Stimulated activated CD4-positive, alpha-beta T cell treated with anti-CD3 and anti-CD28 coated beads, Interleukin-1b, Interleukin-23, amount 100 ng/mL, for 1 hour (primary cell): ENCODE measurements at regions not wholly inside any gene's neighbourhood (a gene's known extent, or its start where the extent isn't known, plus 50 kb on each side); places are given as distances from the start of the nearest gene placed in this dataset.
A peak's percentile ranks its signal among the peaks of the same experiment; 100 is the strongest.
"Not testable (repeated sequence)": the region's sequence is repeated elsewhere in the genome, so short reads cannot be mapped to it uniquely, and the experiment has no call there.

Source experiments
- DNase-seq, 2 donors: peaks; one replicate each; pipeline ENCODE4 v3.0.0-alpha.2; 2020; ENCODE audit warnings: low read depth in 2 of 2

GRCh38 chr16:26593700-26594099, 473.0 kb upstream of the C16orf82 start:
- DNase-seq, result no peak

DNA sequence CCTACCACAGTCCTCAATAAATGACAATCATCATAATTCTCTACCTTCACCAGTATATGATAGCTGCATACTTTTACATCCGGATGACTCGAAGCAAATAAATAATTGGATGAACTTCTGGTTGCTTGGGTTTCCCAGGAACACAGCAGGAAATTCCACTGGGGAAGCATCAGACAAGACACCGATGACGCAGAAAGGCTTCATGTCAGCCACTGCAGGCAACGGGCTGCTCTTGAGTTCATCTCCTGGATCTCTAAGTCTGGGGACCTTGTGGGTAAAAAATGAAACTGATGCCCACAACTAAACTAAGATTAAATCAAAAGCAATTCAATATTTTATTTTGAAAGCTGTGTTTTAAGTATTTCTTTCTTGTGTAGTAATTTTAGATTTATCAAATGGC, 472.1 kb upstream of the C16orf82 start:
- no peak for DNase-seq

DNA sequence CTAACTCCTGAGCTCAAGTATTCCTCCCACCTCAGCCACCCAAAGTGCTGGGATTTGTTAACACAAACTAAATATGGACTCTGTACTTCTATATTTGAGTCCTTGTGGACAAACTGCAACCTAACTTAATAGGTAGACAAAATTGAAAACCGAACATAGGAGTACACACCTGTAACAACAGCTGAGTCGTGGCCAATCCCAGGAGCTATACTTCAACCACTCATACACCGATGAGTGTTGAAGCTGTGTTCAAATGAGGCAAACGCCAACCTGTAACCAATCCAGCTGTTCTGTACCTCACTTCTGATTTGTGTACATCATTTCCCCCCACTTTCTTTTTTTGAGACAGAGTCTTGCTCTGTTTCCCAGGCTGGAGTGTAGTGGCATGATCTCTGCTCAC, 471.5 kb upstream of the C16orf82 start:
- DNase-seq, result no peak

DNA sequence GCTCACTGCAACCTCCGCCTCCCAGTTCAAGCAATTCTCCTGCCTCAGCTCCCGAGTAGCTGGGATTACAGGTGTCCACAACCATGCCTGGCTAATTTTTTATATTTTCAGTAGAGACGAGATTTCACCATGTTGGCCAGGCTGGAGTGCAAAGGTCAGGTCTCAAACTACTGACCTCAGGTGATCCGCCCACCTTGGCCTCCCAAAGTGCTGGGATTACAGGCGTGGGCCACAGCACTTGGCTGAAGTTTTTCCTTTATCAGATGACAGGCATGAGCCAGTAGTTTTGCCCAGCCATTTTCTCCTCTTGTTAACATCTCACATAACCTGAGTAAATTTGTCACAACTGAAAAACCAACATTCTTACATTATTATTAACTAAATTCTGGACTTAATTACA, 470.7 kb upstream of the C16orf82 start:
- not testable (repeated sequence) for DNase-seq

DNA sequence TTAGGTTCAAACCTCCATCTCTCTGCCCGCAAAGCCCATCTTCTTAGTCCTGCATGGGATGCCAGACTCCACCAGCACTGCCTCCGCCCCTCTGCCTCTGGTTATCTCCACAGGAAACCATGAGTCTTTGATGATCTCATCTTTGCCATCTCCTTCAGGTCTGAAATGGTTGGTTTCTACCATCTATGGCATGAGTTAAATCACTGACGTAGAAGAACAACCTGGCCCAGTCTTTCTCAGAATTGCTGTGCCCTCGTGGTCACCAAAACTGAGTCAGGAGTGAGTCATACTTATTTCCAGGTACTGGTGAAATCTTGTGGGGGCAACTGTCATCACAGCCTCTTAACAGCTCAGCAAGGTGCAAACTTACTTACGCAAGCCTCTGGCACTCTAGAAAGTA, 468.7 kb upstream of the C16orf82 start:
- DNase-seq, result peak; percentile 1 to 10

GRCh38 chr16:26598998-26599784, 467.5 kb upstream of the C16orf82 start:
- DNase-seq, result no peak

DNA sequence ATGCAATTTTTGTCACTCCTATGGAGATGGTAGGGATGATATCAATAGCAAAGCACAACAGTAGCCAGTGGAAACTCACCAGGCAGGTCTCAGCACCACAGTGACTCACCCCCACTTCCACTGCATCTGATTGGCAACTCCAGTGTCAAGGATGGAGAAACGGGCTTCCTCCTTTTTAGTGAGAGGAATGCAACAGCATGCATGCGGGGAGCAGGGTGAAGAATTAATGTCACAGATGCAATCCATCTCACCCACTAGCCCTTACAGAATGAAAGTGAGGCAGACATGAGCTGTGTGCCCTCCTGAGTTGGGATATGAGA, 467.0 kb upstream of the C16orf82 start:
- no peak for DNase-seq

DNA sequence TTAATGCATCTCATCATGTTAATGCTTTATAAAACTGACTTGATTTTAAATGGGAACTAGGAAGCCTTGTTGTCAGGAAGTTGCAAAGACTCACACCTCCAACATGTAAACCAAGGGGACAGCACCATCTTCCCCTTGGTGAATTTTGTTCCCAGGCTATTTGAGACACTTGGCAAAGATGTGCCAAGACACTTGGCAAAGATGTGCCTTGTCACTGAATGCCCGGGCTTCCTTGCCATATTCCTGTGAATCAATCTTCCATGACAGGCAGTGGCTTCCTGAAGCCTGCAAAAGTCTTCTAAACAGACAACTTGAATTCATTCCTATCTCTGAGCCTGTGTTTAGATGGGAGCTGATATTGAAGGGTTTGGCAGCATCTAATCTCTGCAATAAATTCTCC, 465.4 kb upstream of the C16orf82 start:
- DNase-seq, result no peak

DNA sequence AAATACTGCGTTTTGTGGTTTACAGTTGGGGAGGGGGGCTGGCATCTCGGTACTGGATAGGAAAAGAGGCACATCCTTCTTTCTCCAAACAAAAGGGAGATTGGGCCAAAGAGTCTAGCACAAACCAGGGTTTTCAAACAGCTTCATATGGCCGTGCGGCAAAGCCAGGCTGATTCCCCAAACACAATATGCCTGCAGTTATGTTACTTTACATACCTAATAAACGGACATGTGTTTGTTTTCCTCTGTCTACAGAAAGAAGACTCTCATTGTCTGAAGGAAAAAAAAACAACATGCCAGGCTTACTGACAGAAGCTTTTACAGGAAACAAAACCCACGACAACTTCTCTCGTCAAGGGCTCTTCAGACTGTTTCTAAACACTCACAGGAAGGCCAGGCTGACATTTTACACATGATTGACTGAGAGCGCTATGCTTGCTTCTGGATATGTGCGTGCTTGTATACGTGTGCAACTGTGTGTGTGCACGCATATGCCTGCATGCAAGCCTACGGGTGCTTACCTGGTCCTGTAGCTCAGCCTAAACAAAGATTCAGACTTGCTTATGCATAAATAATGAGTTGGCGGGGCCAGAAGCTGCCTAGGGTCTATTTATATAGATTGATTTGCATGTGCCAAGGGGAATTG, 461.0 kb upstream of the C16orf82 start:
- DNase-seq, result no peak

GRCh38 chr16:26606381-26607150, 460.2 kb upstream of the C16orf82 start:
- no peak for DNase-seq

DNA sequence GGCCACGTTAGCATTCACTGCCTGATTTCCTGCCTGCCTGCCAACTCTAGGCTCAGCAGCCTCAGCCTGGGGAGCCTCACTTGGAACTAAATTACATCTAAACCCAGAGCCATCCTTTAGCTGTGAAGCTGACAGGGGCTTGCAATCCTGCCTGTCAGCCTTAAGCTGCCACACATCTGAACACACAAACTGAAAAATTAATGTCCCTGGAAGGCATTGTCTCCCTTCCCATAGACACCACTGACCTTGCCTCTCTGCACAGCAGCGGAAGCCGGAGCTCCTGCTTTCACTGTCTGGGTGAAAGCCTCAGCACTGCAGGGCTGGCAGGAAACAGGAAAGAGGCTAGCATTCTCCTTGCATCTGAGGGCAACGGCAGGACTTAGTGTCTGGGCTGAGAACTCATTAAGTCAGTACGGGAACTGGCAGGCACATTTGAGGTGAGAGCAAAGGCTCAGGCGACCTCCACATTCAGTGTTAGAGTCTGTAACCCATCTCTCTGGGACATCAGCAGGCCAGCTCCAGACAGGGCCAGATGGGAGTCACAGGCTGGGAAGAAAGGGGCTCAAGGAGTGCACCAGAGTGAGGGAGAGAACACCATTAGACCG, 452.4 kb upstream of the C16orf82 start:
- DNase-seq, result no peak

GRCh38 chr16:26623442-26623841, 443.3 kb upstream of the C16orf82 start:
- no peak for DNase-seq

- no peak for DNase-seq
These were observed 438.8 kb upstream of the C16orf82 start for GRCh38 chr16:26627958-26628357.

DNA sequence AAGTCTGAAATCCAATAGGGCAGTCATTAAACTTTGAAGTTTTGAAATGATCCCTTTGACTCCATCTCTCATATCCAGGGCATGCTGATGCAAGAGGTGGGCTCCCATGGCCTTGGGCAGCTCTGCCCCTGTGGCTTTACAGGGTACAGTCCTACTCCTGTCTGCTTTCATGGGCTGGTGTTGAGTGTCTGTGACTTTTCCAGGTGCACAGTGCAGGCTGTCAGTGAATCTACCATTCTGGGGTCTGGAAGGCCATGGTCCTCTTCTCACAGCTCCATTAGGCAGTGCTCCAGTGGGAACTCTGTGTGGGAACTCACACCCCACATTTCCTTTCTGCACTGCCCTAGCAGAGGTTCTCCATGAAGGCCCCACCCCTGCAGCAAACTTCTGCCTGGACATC, 435.4 kb upstream of the C16orf82 start:
- not testable (repeated sequence) for DNase-seq

DNA sequence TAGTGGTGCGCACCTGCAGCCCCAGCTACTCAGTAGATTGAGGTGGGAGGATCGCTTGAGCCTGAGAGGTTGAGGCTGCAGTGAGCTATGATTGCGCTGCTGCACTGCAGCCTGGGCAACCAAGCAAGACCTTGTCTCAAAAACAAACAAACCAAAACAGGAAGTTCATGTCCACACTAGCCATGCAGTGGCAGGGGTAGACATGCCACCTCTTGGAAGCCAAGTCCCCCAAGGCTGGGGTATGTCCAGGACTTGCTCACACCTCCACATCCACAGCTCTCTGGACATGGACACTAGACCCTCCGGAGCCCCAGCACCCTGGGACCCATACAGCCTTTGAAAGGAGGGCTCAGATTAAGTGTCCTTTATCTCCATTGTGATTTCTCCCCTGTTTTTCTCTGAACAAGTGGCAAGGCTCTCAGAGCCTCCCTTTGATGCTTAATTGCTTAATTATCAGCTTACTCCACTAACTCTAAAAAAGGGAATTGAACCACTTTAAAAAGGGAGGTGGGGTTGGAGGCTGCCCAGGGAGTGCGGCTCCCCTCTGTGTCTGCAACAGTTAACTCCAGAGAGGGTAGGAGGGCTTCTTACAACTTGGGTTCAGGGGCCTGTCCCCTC, 424.6 kb upstream of the C16orf82 start:
- DNase-seq, result no peak

DNA sequence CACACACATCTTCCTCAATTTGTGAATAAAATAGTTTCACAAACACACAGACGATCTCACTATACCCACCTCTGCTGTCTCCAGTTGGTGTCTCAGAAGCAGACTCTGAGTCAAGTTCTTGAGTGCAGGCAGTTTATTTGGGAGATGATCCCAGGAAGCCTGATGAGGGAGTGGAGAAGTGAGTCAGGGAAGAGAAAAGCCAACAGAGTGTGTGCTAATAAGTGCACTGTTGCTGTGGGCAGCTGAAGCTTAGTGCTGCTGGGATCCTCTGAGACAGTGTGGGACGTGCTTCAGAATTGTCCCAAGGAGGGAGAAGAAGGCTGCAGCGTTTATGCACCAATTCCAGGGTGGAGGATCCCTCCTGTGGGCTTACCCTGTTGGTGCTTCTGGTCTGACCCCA, 423.2 kb upstream of the C16orf82 start:
- DNase-seq, result no peak

DNA sequence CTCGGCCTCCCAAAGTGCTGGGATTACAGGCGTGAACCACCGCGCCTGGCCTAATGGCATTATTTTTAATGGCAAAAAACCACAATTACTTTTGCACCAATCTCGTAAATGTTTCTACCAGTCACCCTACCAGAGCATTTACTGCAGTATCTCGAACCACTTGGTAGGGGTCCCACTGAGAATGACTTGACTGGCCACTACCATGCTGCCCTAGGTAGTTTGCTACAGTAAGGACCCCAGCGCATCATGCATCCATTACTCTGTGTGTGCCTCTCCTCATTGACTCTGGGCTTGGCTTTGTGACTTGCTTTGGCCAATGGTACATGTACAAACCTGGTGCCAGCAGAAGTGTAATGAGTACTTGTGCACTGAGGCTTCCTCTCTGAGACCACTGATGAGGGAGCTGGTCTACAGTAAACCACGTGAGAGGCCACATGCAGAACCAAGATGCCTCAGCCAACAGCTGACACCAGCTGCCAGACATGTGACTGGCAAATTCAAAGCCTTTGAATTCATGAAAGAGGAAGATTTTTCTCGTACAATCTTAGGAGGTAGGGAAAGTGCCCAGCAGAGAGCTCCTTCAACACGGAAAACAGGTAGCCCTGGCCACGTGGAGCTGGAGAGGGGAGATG, 421.7 kb upstream of the C16orf82 start:
- DNase-seq, result no peak

DNA sequence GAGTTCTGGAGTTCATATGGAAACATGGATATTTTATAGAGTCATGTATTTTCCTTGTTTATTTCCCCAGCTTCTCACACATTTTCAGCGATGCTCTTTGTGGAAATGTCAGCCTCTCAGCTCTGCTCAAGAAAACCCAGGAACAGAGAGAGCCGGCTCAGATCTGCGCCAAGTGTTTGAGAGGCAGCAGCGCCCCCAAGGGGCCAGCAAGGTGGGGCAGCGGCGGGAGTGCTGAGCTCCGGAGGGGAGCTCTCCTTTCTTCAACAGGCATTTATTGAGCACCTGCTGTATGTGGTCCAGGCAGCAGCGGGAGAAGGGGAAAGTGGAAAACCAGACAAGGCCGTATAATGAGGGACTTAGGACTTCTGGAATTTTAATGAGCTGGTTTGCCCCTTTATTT, 421.1 kb upstream of the C16orf82 start:
- peak in 1 of 2 donors; percentile 24 for DNase-seq

- no peak for DNase-seq
These were observed 418.9 kb upstream of the C16orf82 start for GRCh38 chr16:26647870-26648269.

- no peak for DNase-seq
These were observed 417.9 kb upstream of the C16orf82 start for GRCh38 chr16:26648851-26649250.

DNA sequence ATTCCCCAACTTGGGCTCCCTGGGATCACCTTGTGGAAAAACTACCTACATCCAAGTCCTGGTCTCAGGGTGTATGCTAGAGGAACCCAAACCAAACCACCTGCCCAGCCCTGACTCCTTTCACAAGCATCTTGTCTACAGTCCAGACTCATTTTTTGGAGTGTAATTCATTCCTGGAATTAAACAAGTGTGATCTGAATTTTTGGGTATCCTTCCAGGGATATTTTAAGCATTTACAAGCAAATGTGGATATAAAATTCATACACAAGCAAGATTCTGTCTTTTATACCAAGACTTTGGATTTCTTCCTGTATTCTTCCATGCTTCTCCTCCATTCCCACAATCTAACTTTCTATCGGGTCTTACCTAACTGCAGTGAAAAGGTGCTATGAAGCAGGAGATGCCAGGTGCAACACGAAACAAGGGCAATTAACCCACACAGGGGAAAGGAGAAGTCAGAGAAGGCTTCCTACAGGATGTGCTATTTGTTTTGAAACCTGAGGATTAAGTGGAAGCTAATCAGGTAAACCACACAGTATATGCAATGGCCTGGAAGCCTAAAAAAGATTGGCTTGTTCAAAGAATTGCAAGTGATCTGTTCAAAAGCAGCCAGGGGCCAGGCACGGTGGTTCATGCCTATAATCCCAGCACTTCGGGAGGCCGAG, 417.2 kb upstream of the C16orf82 start:
- DNase-seq, result no peak
